ENCODE measurements at regions not wholly inside any gene's neighbourhood (a gene's known extent, or its start where the extent isn't known, plus 50 kb on each side); places are given as distances from the start of the nearest gene placed in this dataset.

- DNase-seq, result no peak
These were observed 104.7 kb upstream of the IL6 start for GRCh38 chr7:22622116-22622785.

DNA sequence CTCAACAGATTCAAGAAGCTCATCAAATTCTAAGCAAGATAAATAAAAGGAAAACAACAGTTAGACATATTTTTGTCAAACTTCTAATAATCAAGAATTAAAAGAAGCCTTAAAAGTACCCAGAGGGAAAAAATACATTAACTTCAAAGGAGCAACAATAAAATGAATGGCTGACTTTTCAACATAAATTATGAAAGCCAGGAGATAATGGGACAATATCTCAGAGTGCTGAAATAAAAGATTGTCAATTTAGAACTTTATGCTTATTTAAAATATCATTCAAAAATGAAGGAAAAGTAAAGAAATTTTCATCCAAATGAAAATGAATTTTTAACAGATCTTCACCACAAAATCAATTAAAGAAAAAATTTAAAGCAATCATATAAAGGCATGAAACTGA lies 108.5 kb upstream of the IL6 start:
- DNase-seq, result no peak

GRCh38 chr7:22617166-22617565 lies 109.8 kb upstream of the IL6 start:
- DNase-seq, result no peak

- no peak for DNase-seq
These were observed 113.5 kb upstream of the IL6 start for GRCh38 chr7:22613496-22613895.

GRCh38 chr7:22612776-22613175 lies 112.8 kb upstream of the STEAP1B start:
- no peak for DNase-seq

GRCh38 chr7:22611758-22612079 lies 111.7 kb upstream of the STEAP1B start:
- DNase-seq, result no peak

DNA sequence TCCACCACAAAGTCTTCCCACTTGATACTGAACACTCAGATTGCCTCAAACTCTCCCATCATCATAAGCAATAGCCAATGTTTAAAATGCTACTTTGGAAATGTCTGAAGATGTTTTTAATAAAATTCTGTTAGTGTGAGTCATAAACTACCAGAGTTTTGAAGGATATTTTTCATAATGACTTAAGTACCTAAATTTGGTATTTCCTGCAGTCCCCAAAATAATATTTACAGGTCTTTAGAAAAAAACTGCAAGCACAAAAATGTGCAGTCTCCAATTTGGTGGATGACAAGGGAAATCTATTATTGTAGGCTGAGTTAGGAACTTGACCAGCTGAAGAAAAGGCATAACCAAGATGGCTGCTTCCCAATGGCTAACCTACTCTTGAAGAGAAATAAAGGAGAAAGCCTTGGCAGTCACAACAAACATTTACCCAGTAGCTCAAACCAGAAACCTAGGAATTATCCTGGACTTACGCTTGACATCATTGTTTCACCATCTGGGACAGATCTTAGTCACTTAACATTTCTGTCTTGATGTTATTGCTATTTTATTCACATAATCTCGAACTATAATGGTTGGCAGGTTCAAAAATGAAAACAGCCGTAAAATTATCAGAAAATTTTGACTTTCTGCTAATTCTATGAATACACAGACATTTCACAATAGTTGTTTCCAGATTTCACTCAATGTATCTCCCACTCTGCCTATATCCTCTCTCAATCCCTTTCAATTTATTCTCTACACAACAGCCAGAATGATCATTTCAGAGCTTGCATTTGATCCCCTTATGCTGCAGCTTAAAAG lies 111.2 kb upstream of the STEAP1B start:
- DNase-seq, result no peak

- DNase-seq, result no peak
These were observed 110.3 kb upstream of the STEAP1B start for GRCh38 chr7:22610263-22610662.

DNA sequence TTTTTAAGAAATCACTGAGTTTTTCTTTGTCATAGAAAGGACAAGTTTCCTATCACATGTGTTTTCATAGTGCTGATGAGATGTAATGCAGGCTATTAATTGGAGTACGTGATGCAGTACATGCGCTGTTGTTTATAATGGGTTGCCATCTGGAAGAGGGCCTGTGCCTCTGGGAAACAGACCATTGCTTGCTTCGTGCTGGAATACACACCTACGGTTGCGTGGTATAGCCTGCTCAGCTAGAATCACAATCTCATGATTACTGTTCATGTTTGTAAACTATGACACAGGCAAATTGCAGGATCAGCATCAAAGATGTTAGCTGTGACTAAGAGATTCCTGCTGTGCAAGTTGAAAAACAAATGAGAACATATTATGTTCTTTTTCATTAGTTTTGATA lies 107.2 kb upstream of the STEAP1B start:
- no peak for DNase-seq

GRCh38 chr7:22604246-22604645 lies 104.3 kb upstream of the STEAP1B start:
- DNase-seq, result no peak

- no peak for DNase-seq
These were observed 102.0 kb upstream of the STEAP1B start for GRCh38 chr7:22601812-22602565.

- no peak for DNase-seq
These were observed 101.4 kb upstream of the STEAP1B start for GRCh38 chr7:22601408-22601807.

GRCh38 chr7:22601003-22601402 lies 101.0 kb upstream of the STEAP1B start:
- DNase-seq, result no peak

- DNase-seq, result no peak
These were observed 98.4 kb upstream of the STEAP1B start for GRCh38 chr7:22598318-22598920.

- DNase-seq, result no peak
These were observed 97.9 kb upstream of the STEAP1B start for GRCh38 chr7:22597844-22598243.

DNA sequence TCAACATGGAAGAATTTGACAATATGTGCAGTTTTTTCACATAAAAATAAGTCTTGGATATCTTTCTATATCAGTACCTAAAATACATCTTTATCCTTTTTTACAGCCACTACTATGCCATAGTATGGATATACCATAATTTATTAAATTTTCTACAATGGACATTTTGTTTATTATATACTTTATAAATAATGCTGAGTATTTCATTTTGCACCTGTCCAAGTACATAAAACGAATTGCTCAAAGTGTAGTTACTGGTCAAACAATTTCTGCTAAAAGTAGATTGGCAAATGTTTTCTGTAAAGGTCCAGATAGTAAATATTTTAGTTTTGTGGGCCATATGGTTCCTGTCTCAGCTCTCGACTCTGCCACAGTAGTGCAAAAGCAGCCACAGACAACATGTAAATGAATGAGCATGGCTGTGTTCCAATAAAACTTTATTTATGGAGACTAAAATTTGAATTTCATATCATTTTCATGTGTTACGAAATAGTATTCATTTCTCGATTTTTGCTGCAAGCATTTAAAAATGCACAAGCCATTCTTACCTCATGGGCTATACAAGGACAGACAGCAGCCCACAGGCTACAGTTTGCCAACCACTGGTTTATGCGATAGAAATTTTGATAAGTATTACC lies 96.9 kb upstream of the STEAP1B start:
- no peak for DNase-seq

DNA sequence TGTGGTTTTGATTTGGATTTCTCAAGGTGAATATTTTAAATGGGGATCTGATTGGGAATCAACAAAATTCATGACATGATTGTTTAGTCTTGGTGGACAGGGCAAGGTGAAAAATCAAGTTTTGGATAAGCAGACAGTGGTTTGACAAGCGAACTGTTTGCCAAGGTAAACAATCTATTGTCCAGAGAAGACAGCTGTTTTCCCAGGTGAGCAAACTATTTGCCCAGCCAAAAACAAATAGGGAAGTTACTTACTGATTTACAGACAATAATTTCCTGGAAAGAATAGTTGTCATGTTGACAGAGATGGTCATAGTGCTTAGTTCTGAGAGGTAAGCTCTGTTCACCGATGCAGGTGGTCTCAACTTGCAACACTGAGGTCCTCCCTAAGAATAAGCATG lies 94.0 kb upstream of the STEAP1B start:
- no peak for DNase-seq

GRCh38 chr7:22591271-22591670 lies 91.3 kb upstream of the STEAP1B start:
- no peak for DNase-seq

DNA sequence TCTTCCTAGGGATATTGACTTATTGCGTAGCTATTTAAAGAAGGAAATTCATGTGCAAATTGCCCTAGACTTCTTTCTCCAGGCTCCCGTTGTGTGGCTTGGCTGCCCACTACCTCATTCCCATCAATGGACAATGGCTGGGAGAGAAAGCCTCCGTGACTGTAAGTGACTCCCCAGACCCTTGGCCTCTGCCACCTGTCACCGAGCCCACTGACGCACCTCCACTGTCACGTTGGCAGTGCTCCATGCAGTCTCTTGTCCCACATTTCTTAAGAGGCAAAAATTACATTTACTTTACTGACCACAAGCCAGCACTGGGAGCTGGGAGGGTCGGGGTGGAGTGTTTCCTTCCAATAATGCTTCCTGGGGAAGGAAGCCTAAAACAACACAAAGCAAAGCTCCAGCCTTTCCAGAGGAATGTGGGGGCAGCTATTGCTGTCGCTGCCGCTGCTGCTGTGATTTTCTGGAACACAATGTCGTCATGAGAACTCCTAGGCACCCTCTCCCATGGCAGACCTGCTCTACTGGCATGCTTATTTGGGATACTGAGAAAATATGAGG lies 89.7 kb upstream of the STEAP1B start:
- DNase-seq, result no peak

- DNase-seq, result no peak
These were observed 88.4 kb upstream of the STEAP1B start for GRCh38 chr7:22588351-22588750.

GRCh38 chr7:22587322-22587721 lies 87.3 kb upstream of the STEAP1B start:
- no peak for DNase-seq

GRCh38 chr7:22586786-22587140 lies 86.8 kb upstream of the STEAP1B start:
- DNase-seq, result no peak

Data from NCI-H1436 (cell line).